K562 (cell line): ENCODE measurements at regions not wholly inside any gene's neighbourhood (a gene's known extent, or its start where the extent isn't known, plus 50 kb on each side); places are given as distances from the start of the nearest gene placed in this dataset.

Experiments
- ATAC-seq: fragments of 200-7000 bp; cut with Tn5 transposase; 3 replicates; pipeline ENCODE4 v1.9.1; 2020; ENCODE audit warnings: moderate library complexity
- BruUV-seq: library from RNA; stranded (reverse); fragments of 400-500 nt; replicated peaks from 2 replicates; lab custom pipeline; 2021; lab: Mats Ljungman, UMichigan
- CTCF ChIA-PET: fragments of 300-600 bp; formaldehyde crosslinking; extraction: SDS; loops from one replicate; lab custom pipeline; 2021; ENCODE audit warnings: low intra/inter-chr PET ratio; lab: Yijun Ruan, JAX
- POLR2A ChIA-PET: fragments of 300-600, 350-650 bp; sonication (Branson Sonifier 250); formaldehyde crosslinking; extraction: SDS; loops from one replicate; lab custom pipeline; 2021; ENCODE audit warnings: antibody characterized with exemption, inconsistent platforms; lab: Yijun Ruan, JAX
- DNase-seq, 4 experiments: peaks; one replicate each; pipeline versions ENCODE4 v3.0.0 to v3.0.0-alpha.2; 2011 to 2018; ENCODE audit warnings: low spot score in 3 of 4, mixed read lengths in 3 of 4; ENCODE audit errors: extremely low read depth in 1 of 4
- FAIRE-seq: peaks from 2 replicates; lab custom pipeline; 2011; peaks lifted over from hg19 to GRCh38; lab: Jason Lieb, UNC
- H2AFZ ChIP-seq: 2 replicates; pipeline ENCODE4 v1.6.0; 2011; ENCODE audit warnings: low read depth, low read length, control low read depth, inconsistent platforms
- H3K27ac ChIP-seq: fragments of 200-600 bp; 3 replicates; pipeline ENCODE4 v1.8.0; 2011; ENCODE audit warnings: low read depth, mild to moderate bottlenecking, control low read depth, inconsistent platforms, low read length, moderate library complexity, mixed read lengths; ENCODE audit errors: extremely low read depth
- H3K27me3 ChIP-seq, 2 experiments: fragments of 300-600 bp in 1 of 2; 2 replicates in 1 of 2; 3 replicates in 1 of 2; pipeline versions ENCODE4 v1.6.0 to v1.8.0; 2011; ENCODE audit warnings: inconsistent platforms in 2 of 2, low read length in 2 of 2, mild to moderate bottlenecking in 1 of 2, mixed read lengths in 1 of 2, moderate library complexity in 1 of 2; ENCODE audit not compliant: control insufficient read depth in 2 of 2, insufficient read depth in 2 of 2
- H3K36me3 ChIP-seq: fragments of 300-600 bp; 3 replicates; pipeline ENCODE4 v1.8.0; 2011; ENCODE audit warnings: mild to moderate bottlenecking, low read length, inconsistent platforms; ENCODE audit not compliant: control insufficient read depth, insufficient read depth
- H3K4me1 ChIP-seq, 2 experiments: fragments of 200-600 bp in 1 of 2; replicated peaks in 1 of 2; 2 replicates in 1 of 2; 3 replicates in 1 of 2; pipeline versions ENCODE4 v1.5.1 to v1.8.0; 2011; ENCODE audit warnings: inconsistent platforms in 2 of 2, low read length in 2 of 2, mild to moderate bottlenecking in 1 of 2, mixed read lengths in 1 of 2, moderate library complexity in 1 of 2; ENCODE audit not compliant: control insufficient read depth in 2 of 2, insufficient read depth in 2 of 2
- H3K4me2 ChIP-seq: 2 replicates; pipeline ENCODE4 v1.6.1; 2011; ENCODE audit warnings: low read length, control low read depth, inconsistent platforms, mixed read lengths; ENCODE audit not compliant: insufficient read depth
- H3K4me3 ChIP-seq: fragments of 200-600 bp; sonication (generic), shearing (Covaris generic); 2 replicates; pipeline ENCODE4 v1.5.1; 2016; ENCODE audit warnings: control low read depth, inconsistent platforms
- H3K79me2 ChIP-seq: fragments of 200-600 bp; 3 replicates; pipeline ENCODE4 v1.8.0; 2011; ENCODE audit warnings: low read length, inconsistent platforms; ENCODE audit not compliant: control insufficient read depth, insufficient read depth
- H3K9ac ChIP-seq, 2 experiments: 2 replicates each; pipeline versions ENCODE4 v1.6.0 to v1.6.1; 2011; ENCODE audit warnings: low read depth in 2 of 2, low read length in 2 of 2, control low read depth in 1 of 2, inconsistent platforms in 1 of 2, mild to moderate bottlenecking in 1 of 2, mixed read lengths in 1 of 2; ENCODE audit not compliant: insufficient read depth in 1 of 2
- H3K9me1 ChIP-seq: one replicate; pipeline ENCODE4 v1.6.0; 2011; ENCODE audit warnings: inconsistent platforms, mild to moderate bottlenecking, low read length, moderate library complexity; ENCODE audit not compliant: control insufficient read depth, insufficient read depth
- H3K9me3 ChIP-seq: replicated peaks from 2 replicates; pipeline ENCODE4 v1.5.1; 2011; ENCODE audit warnings: low read depth, low read length, inconsistent platforms; ENCODE audit not compliant: control insufficient read depth, insufficient read depth
- H4K20me1 ChIP-seq: replicated peaks from 2 replicates; pipeline ENCODE4 v1.6.1; 2011; ENCODE audit warnings: low read length, inconsistent platforms, mixed read lengths; ENCODE audit not compliant: control insufficient read depth, insufficient read depth
- DPF2 ChIP-seq: fragments of 450-650 bp; IDR thresholded peaks from 2 replicates; pipeline ENCODE4 v1.6.1; 2016
- HNRNPK ChIP-seq: fragments of 200-400 bp; formaldehyde crosslinking; IDR thresholded peaks from one replicate; pipeline ENCODE4 v1.6.1; 2018; ENCODE audit warnings: mild to moderate bottlenecking, low read depth, low read length; ENCODE audit not compliant: poor library complexity, severe bottlenecking
- POLR2AphosphoS5 ChIP-seq: IDR thresholded peaks from 2 replicates; pipeline ENCODE4 v1.6.1; 2011; ENCODE audit warnings: mild to moderate bottlenecking, low read depth, low read length, moderate library complexity; ENCODE audit not compliant: control insufficient read depth, insufficient read depth
- RFX7 ChIP-seq: fragments of 250-450 bp; sonication (Bioruptor Pico); IDR thresholded peaks from 2 replicates; pipeline ENCODE4 v1.5.1; 2021; ENCODE audit warnings: mild to moderate bottlenecking
- WGBS: fragments of 100-300 bp; shearing (Covaris generic); methylation state at CpG from one replicate; pipeline ENCODE4 v1.1.6; 2016; ENCODE audit warnings: low coverage, mixed read lengths; ENCODE audit not compliant: insufficient coverage; ENCODE audit errors: missing lambda C conversion rate; 5-methylcytosine and 5-hydroxymethylcytosine counted together
- in situ Hi-C: fragments of 300-500 bp; cut with MboI; formaldehyde crosslinking; loops from 4 replicates; pipeline ENCODE4 v1.15.0; 2018; ENCODE audit warnings: inconsistent platforms, mixed read lengths
- intact Hi-C: fragments of 100-400 bp; cut with micrococcal nuclease; formaldehyde crosslinking; loops from 2 replicates; pipeline ENCODE4 v1.14.2; 2022
- TF ChIP-seq, protein P1 (sequence below): fragments of 250-450 bp; sonication (Bioruptor Pico); IDR thresholded peaks from 2 replicates; pipeline ENCODE4 v1.8.0; 2022; ENCODE audit warnings: moderate library complexity, mild to moderate bottlenecking, inconsistent platforms
- TF ChIP-seq, protein P2 (sequence below), 2 experiments: fragments of 200-800 bp in 1 of 2; sonication (Bioruptor generic) in 1 of 2; sonication (generic) in 1 of 2; formaldehyde crosslinking in 1 of 2; IDR thresholded peaks in 1 of 2; conservative IDR thresholded peaks in 1 of 2; 2 replicates each; pipeline versions ENCODE4 v1.5.0 to v1.6.1; 2016 to 2020; ENCODE audit warnings: missing compliant biosample characterization in 1 of 2, missing genetic modification characterization in 1 of 2, missing genetic modification reagents in 1 of 2

DNA sequence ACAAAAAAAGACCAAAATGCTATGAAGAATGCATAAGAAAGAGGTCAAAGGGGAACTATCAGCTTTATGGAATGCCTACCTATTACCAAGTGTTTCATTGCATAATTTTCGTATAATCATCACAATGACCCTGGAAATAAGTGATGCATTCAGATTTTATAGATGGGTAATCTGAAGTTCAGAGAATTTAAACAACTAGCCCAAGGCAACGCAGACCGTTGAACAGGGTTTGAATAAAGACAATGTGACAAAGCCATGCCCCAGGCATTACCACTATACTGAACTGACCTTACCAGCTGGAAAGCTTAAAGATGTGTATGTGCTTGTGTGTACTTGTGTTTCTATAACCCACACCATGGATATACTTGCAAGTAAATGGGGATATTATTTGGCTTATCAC lies 827.6 kb upstream of the ADGRL2 start (continued):
- TF ChIP-seq HNRNPK, result no peak
- no peak for TF ChIP-seq POLR2AphosphoS5

DNA sequence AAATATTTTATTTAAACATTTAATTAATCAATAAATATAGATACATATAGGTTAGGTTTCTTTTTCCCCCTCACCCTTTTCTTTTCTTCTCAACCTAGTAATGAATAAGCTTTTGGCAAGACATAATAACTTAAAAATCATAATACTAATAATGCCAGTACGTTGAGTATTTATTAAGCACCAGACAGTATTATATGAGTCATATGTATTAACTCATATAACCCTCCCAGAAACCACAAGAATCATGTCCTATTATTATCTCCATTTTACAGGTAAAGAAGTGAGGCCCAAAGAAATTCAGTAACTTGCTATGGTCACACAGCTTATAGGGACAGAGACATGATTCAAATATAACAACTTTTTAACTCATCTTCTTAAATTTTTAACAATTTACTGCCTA lies 834.5 kb upstream of the ADGRL2 start:
- TF ChIP-seq, protein P1, sequence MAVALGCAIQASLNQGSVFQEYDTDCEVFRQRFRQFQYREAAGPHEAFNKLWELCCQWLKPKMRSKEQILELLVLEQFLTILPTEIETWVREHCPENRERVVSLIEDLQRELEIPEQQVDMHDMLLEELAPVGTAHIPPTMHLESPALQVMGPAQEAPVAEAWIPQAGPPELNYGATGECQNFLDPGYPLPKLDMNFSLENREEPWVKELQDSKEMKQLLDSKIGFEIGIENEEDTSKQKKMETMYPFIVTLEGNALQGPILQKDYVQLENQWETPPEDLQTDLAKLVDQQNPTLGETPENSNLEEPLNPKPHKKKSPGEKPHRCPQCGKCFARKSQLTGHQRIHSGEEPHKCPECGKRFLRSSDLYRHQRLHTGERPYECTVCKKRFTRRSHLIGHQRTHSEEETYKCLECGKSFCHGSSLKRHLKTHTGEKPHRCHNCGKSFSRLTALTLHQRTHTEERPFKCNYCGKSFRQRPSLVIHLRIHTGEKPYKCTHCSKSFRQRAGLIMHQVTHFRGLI (CRISPR knock-in tag), result no peak
- TF ChIP-seq, protein P2, sequence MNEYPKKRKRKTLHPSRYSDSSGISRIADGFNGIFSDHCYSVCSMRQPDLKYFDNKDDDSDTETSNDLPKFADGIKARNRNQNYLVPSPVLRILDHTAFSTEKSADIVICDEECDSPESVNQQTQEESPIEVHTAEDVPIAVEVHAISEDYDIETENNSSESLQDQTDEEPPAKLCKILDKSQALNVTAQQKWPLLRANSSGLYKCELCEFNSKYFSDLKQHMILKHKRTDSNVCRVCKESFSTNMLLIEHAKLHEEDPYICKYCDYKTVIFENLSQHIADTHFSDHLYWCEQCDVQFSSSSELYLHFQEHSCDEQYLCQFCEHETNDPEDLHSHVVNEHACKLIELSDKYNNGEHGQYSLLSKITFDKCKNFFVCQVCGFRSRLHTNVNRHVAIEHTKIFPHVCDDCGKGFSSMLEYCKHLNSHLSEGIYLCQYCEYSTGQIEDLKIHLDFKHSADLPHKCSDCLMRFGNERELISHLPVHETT (CRISPR knock-in tag; conservative IDR thresholded peaks at IDR 0.05 in 1 of 2, IDR thresholded peaks at IDR 0.05 in 1 of 2), result no peak
- TF ChIP-seq RFX7 (CRISPR knock-in tag) (no peak), DPF2 (no peak)

More for the DNA sequence above, 834.5 kb upstream of the ADGRL2 start:
- Histone ChIP-seq H2AFZ (no peak overlapping the region), H3K27ac (no peak overlapping the region), H3K4me3 (no peak overlapping the region), H3K4me2 (no peak overlapping the region), H3K4me1 (no peaks in the 10 kb centered on the region), H3K79me2 (no peaks in the 10 kb centered on the region), H3K9me3 (no peaks in the 10 kb centered on the region), H3K9me1 (no peaks in the 10 kb centered on the region), H3K9ac (no peak overlapping the region), H4K20me1 (no peaks in the 10 kb centered on the region), H3K36me3 (no peaks in the 10 kb centered on the region), H3K27me3 (no peaks in the 10 kb centered on the region)
- FAIRE-seq (no peak), DNase-seq (no peak), ATAC-seq (no peak)
- ChIA-PET POLR2A (no interaction called here), CTCF (no interaction called here)
- in situ Hi-C loops, result loop anchor here (25.0 kb wide), 1 partner anchor 596 kb away; no protein-coding TSS in a partner anchor
- 0% methylated on average over 1 of the region's 1 CpG for WGBS
- BruUV-seq, result no TSS peak
- intact Hi-C loops, result no loop called here
